K562 (cell line): ENCODE measurements at regions not wholly inside any gene's neighbourhood (a gene's known extent, or its start where the extent isn't known, plus 50 kb on each side); places are given as distances from the start of the nearest gene placed in this dataset.
A peak's percentile ranks its signal among the peaks of the same experiment; 100 is the strongest.

Experiments
- AFF1 ChIP-seq, 2 experiments: fragments of 450-650 bp; IDR thresholded peaks; 2 replicates each; pipeline ENCODE4 v1.6.1; 2018; ENCODE audit warnings: mild to moderate bottlenecking in 2 of 2, low read depth in 1 of 2; ENCODE audit not compliant: partially characterized antibody in 2 of 2
- ARID1B ChIP-seq: fragments of 450-650 bp; IDR thresholded peaks from 2 replicates; pipeline ENCODE4 v1.6.1; 2016; ENCODE audit warnings: antibody characterized with exemption, mild to moderate bottlenecking, inconsistent platforms
- ATF1 ChIP-seq, 2 experiments: fragments of 450-650 bp in 1 of 2; IDR thresholded peaks; 2 replicates each; pipeline ENCODE4 v1.6.1; 2016; ENCODE audit warnings: missing compliant biosample characterization in 1 of 2, missing genetic modification characterization in 1 of 2
- ATF4 ChIP-seq: fragments of 450-650 bp; formaldehyde crosslinking; IDR thresholded peaks from 2 replicates; pipeline ENCODE4 v1.4.0; 2022; ENCODE audit warnings: mild to moderate bottlenecking, moderate library complexity
- CAMTA2 ChIP-seq: fragments of 250-450 bp; sonication (Bioruptor Pico); conservative IDR thresholded peaks from 2 replicates; pipeline ENCODE4 v1.5.1; 2022
- E2F8 ChIP-seq: fragments of 450-650 bp; IDR thresholded peaks from 2 replicates; pipeline ENCODE4 v1.7.1; 2018; ENCODE audit warnings: mild to moderate bottlenecking, low read depth; ENCODE audit not compliant: partially characterized antibody
- EHMT2 ChIP-seq: fragments of 450-650 bp; IDR thresholded peaks from 2 replicates; pipeline ENCODE4 v1.6.1; 2018; ENCODE audit warnings: antibody characterized with exemption
- HSF4 ChIP-seq: fragments of 250-450 bp; sonication (Bioruptor Pico); IDR thresholded peaks from 2 replicates; pipeline ENCODE4 v2.1.2; 2022; ENCODE audit warnings: mild to moderate bottlenecking, moderate library complexity, borderline replicate concordance
- MLX ChIP-seq, 2 experiments: fragments of 450-650 bp in 1 of 2; sonication (generic) in 1 of 2; formaldehyde crosslinking; conservative IDR thresholded peaks; 2 replicates each; pipeline versions ENCODE4 v1.4.0 to v1.8.1; 2020 to 2022; ENCODE audit warnings: mild to moderate bottlenecking in 1 of 2, missing genetic modification reagents in 1 of 2
- POLR2AphosphoS2 ChIP-seq: IDR thresholded peaks from 2 replicates; pipeline ENCODE4 v1.6.1; 2012; ENCODE audit warnings: low read length, improper control_type of control experiment
- RFX7 ChIP-seq: fragments of 250-450 bp; sonication (Bioruptor Pico); IDR thresholded peaks from 2 replicates; pipeline ENCODE4 v1.5.1; 2021; ENCODE audit warnings: mild to moderate bottlenecking
- SAP30 ChIP-seq: fragments of 200-600 bp; sonication (generic); IDR thresholded peaks from 2 replicates; pipeline ENCODE4 v1.6.1; 2012; ENCODE audit warnings: borderline replicate concordance, low read depth, mild to moderate bottlenecking, moderate library complexity, low read length, control low read depth, inconsistent platforms; ENCODE audit not compliant: insufficient read depth, poor library complexity, severe bottlenecking
- SMARCE1 ChIP-seq: fragments of 450-650 bp; IDR thresholded peaks from 2 replicates; pipeline ENCODE4 v1.7.1; 2016; ENCODE audit warnings: mild to moderate bottlenecking
- ZNF197 ChIP-seq: fragments of 200-800 bp; sonication (Bioruptor generic); IDR thresholded peaks from 2 replicates; pipeline ENCODE4 v1.6.1; 2016; ENCODE audit warnings: low read depth, missing genetic modification characterization, missing compliant biosample characterization
- ZNF24 ChIP-seq: fragments of 450-650 bp; IDR thresholded peaks from 2 replicates; pipeline ENCODE4 v1.6.1; 2016
- ZNF76 ChIP-seq: fragments of 250-450 bp; sonication (Bioruptor Pico); IDR thresholded peaks from 2 replicates; pipeline ENCODE4 v1.4.0; 2020; ENCODE audit warnings: mild to moderate bottlenecking, moderate library complexity, borderline replicate concordance
- TF ChIP-seq, protein P1 (sequence below): fragments of 200-800 bp; sonication (Bioruptor generic); IDR thresholded peaks from 2 replicates; pipeline ENCODE4 v1.6.1; 2017; ENCODE audit warnings: missing genetic modification characterization, missing compliant biosample characterization

DNA sequence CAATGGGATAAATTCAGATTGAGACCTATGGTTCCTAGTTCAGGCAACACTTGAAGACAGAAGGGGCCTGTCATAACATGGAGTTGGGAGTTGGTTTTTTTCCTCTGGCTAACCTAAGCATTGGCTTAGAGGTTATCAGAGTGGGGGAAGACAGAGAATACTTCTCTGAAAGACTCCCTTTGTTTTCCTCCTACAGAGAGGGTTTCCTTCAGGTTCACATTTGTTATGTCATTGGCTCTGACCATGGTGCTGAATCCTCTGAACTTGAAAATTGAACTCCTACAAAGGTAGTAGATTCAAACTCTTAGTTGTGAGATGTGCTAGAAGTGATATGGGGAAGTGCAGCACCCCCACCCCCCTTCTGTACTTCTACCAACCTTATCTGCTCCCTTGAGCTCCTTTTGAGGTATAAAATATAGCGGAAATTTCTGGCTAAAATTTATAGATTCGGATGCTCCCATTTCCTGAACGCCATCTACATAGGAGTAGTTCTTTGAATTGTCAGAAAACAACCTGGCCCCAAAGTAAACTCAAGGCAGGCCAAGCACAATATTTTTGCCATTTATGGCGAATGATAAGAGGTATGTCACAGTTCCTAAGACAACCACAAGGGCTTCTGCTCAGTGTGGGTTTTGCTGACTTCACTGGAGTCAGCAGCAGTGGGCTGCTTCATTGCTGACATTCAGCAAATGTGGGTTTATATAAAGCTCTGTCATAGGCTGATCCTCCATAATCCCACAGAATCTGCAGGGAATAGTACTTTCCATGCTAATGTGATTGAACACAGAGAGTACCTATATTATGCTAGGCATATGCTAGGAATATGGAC is 131.6 kb upstream of the KLF14 start (continued):
- TF ChIP-seq AFF1 (IDR thresholded peaks at IDR 0.05; ENCODE audit: low read depth in 1 of 2, partially characterized antibody in 2 of 2), result peak in 1 of 2 experiments; percentile 89
- TF ChIP-seq SAP30, result no peak
- no peak for TF ChIP-seq CAMTA2 (CRISPR knock-in tag)
- no peak for TF ChIP-seq ATF4
- TF ChIP-seq ARID1B, result no peak
- no peak for TF ChIP-seq POLR2AphosphoS2
- TF ChIP-seq MLX (CRISPR knock-in tag; conservative IDR thresholded peaks at IDR 0.05), result no peak
- TF ChIP-seq ZNF197 (CRISPR knock-in tag), result 0 out of 2 replicates have a peak, but pooled peaks have one; percentile 36
- no peak for TF ChIP-seq ZNF76 (CRISPR knock-in tag)
- peak; percentile 99 for TF ChIP-seq EHMT2
- no peak for TF ChIP-seq E2F8
- TF ChIP-seq ZNF24, result no peak
- TF ChIP-seq, protein P1, sequence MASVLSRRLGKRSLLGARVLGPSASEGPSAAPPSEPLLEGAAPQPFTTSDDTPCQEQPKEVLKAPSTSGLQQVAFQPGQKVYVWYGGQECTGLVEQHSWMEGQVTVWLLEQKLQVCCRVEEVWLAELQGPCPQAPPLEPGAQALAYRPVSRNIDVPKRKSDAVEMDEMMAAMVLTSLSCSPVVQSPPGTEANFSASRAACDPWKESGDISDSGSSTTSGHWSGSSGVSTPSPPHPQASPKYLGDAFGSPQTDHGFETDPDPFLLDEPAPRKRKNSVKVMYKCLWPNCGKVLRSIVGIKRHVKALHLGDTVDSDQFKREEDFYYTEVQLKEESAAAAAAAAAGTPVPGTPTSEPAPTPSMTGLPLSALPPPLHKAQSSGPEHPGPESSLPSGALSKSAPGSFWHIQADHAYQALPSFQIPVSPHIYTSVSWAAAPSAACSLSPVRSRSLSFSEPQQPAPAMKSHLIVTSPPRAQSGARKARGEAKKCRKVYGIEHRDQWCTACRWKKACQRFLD, result peak; percentile 53; the same call in 1 of the 2 replicates
- no peak for TF ChIP-seq HSF4 (CRISPR knock-in tag)
- no peak for TF ChIP-seq ATF1 (CRISPR knock-in tag; IDR thresholded peaks at IDR 0.05)
- 0 out of 2 replicates have a peak, but pooled peaks have one; percentile 36 for TF ChIP-seq ATF1 (tag; IDR thresholded peaks at IDR 0.05)
- no peak for TF ChIP-seq SMARCE1
- no peak for TF ChIP-seq RFX7
